K562 (cell line): ENCODE measurements at regions not wholly inside any gene's neighbourhood (a gene's known extent, or its start where the extent isn't known, plus 50 kb on each side); places are given as distances from the start of the nearest gene placed in this dataset.

Experiments
- ATAC-seq: fragments of 200-7000 bp; cut with Tn5 transposase; 3 replicates; pipeline ENCODE4 v1.9.1; 2020; ENCODE audit warnings: moderate library complexity
- BruUV-seq: library from RNA; stranded (reverse); fragments of 400-500 nt; replicated peaks from 2 replicates; lab custom pipeline; 2021; lab: Mats Ljungman, UMichigan
- CTCF ChIA-PET: fragments of 300-600 bp; formaldehyde crosslinking; extraction: SDS; loops from one replicate; lab custom pipeline; 2021; ENCODE audit warnings: low intra/inter-chr PET ratio; lab: Yijun Ruan, JAX
- POLR2A ChIA-PET: fragments of 300-600, 350-650 bp; sonication (Branson Sonifier 250); formaldehyde crosslinking; extraction: SDS; loops from one replicate; lab custom pipeline; 2021; ENCODE audit warnings: antibody characterized with exemption, inconsistent platforms; lab: Yijun Ruan, JAX
- DNase-seq, 4 experiments: peaks; one replicate each; pipeline versions ENCODE4 v3.0.0 to v3.0.0-alpha.2; 2011 to 2018; ENCODE audit warnings: low spot score in 3 of 4, mixed read lengths in 3 of 4; ENCODE audit errors: extremely low read depth in 1 of 4
- FAIRE-seq: peaks from 2 replicates; lab custom pipeline; 2011; peaks lifted over from hg19 to GRCh38; lab: Jason Lieb, UNC
- H2AFZ ChIP-seq: 2 replicates; pipeline ENCODE4 v1.6.0; 2011; ENCODE audit warnings: low read depth, low read length, control low read depth, inconsistent platforms
- H3K27ac ChIP-seq: fragments of 200-600 bp; 3 replicates; pipeline ENCODE4 v1.8.0; 2011; ENCODE audit warnings: low read depth, mild to moderate bottlenecking, control low read depth, inconsistent platforms, low read length, moderate library complexity, mixed read lengths; ENCODE audit errors: extremely low read depth
- H3K27me3 ChIP-seq, 2 experiments: fragments of 300-600 bp in 1 of 2; 2 replicates in 1 of 2; 3 replicates in 1 of 2; pipeline versions ENCODE4 v1.6.0 to v1.8.0; 2011; ENCODE audit warnings: inconsistent platforms in 2 of 2, low read length in 2 of 2, mild to moderate bottlenecking in 1 of 2, mixed read lengths in 1 of 2, moderate library complexity in 1 of 2; ENCODE audit not compliant: control insufficient read depth in 2 of 2, insufficient read depth in 2 of 2
- H3K36me3 ChIP-seq: fragments of 300-600 bp; 3 replicates; pipeline ENCODE4 v1.8.0; 2011; ENCODE audit warnings: mild to moderate bottlenecking, low read length, inconsistent platforms; ENCODE audit not compliant: control insufficient read depth, insufficient read depth
- H3K4me1 ChIP-seq, 2 experiments: fragments of 200-600 bp in 1 of 2; replicated peaks in 1 of 2; 2 replicates in 1 of 2; 3 replicates in 1 of 2; pipeline versions ENCODE4 v1.5.1 to v1.8.0; 2011; ENCODE audit warnings: inconsistent platforms in 2 of 2, low read length in 2 of 2, mild to moderate bottlenecking in 1 of 2, mixed read lengths in 1 of 2, moderate library complexity in 1 of 2; ENCODE audit not compliant: control insufficient read depth in 2 of 2, insufficient read depth in 2 of 2
- H3K4me2 ChIP-seq: 2 replicates; pipeline ENCODE4 v1.6.1; 2011; ENCODE audit warnings: low read length, control low read depth, inconsistent platforms, mixed read lengths; ENCODE audit not compliant: insufficient read depth
- H3K4me3 ChIP-seq: fragments of 200-600 bp; sonication (generic), shearing (Covaris generic); 2 replicates; pipeline ENCODE4 v1.5.1; 2016; ENCODE audit warnings: control low read depth, inconsistent platforms
- H3K79me2 ChIP-seq: fragments of 200-600 bp; 3 replicates; pipeline ENCODE4 v1.8.0; 2011; ENCODE audit warnings: low read length, inconsistent platforms; ENCODE audit not compliant: control insufficient read depth, insufficient read depth
- H3K9ac ChIP-seq, 2 experiments: 2 replicates each; pipeline versions ENCODE4 v1.6.0 to v1.6.1; 2011; ENCODE audit warnings: low read depth in 2 of 2, low read length in 2 of 2, control low read depth in 1 of 2, inconsistent platforms in 1 of 2, mild to moderate bottlenecking in 1 of 2, mixed read lengths in 1 of 2; ENCODE audit not compliant: insufficient read depth in 1 of 2
- H3K9me1 ChIP-seq: one replicate; pipeline ENCODE4 v1.6.0; 2011; ENCODE audit warnings: inconsistent platforms, mild to moderate bottlenecking, low read length, moderate library complexity; ENCODE audit not compliant: control insufficient read depth, insufficient read depth
- H3K9me3 ChIP-seq: replicated peaks from 2 replicates; pipeline ENCODE4 v1.5.1; 2011; ENCODE audit warnings: low read depth, low read length, inconsistent platforms; ENCODE audit not compliant: control insufficient read depth, insufficient read depth
- H4K20me1 ChIP-seq: replicated peaks from 2 replicates; pipeline ENCODE4 v1.6.1; 2011; ENCODE audit warnings: low read length, inconsistent platforms, mixed read lengths; ENCODE audit not compliant: control insufficient read depth, insufficient read depth
- BRF2 ChIP-seq: IDR thresholded peaks from 3 replicates; pipeline ENCODE4 v1.6.1; 2011; ENCODE audit warnings: borderline replicate concordance, mild to moderate bottlenecking; ENCODE audit not compliant: insufficient read length, insufficient read depth
- CBX2 ChIP-seq: fragments of 200-600 bp; sonication (generic); IDR thresholded peaks from one replicate; pipeline ENCODE4 v1.6.1; 2012; ENCODE audit warnings: mild to moderate bottlenecking, low read length, inconsistent platforms; ENCODE audit not compliant: insufficient read depth, poor library complexity, severe bottlenecking
- E4F1 ChIP-seq: fragments of 250-450 bp; sonication (Bioruptor Pico); IDR thresholded peaks from 2 replicates; pipeline ENCODE4 v1.5.0; 2021; ENCODE audit warnings: mild to moderate bottlenecking, borderline replicate concordance
- EGR1 ChIP-seq: fragments of 450-650 bp; conservative IDR thresholded peaks from 2 replicates; pipeline ENCODE4 v1.6.1; 2017; ENCODE audit warnings: mild to moderate bottlenecking
- FOXA3 ChIP-seq, 2 experiments: fragments of 450-650 bp in 1 of 2; sonication (generic) in 1 of 2; formaldehyde crosslinking; IDR thresholded peaks in 1 of 2; conservative IDR thresholded peaks in 1 of 2; 2 replicates each; pipeline versions ENCODE4 v1.4.0 to v1.8.0; 2020 to 2022; ENCODE audit warnings: mild to moderate bottlenecking in 2 of 2, missing genetic modification reagents in 1 of 2
- FOXP4 ChIP-seq: sonication (generic); formaldehyde crosslinking; IDR thresholded peaks from 2 replicates; pipeline ENCODE4 v1.8.0; 2022; ENCODE audit warnings: mild to moderate bottlenecking, missing genetic modification reagents, borderline replicate concordance
- SAFB ChIP-seq: fragments of 200-400 bp; formaldehyde crosslinking; IDR thresholded peaks from 2 replicates; pipeline ENCODE4 v1.6.1; 2017; ENCODE audit warnings: low read depth, low read length, borderline replicate concordance
- SMARCB1 ChIP-seq: IDR thresholded peaks from 2 replicates; pipeline ENCODE4 v1.6.1; 2011; ENCODE audit warnings: improper control_type of control experiment, low read depth; ENCODE audit not compliant: insufficient read length
- THRAP3 ChIP-seq: fragments of 450-650 bp; IDR thresholded peaks from 2 replicates; pipeline ENCODE4 v1.6.1; 2016; ENCODE audit warnings: mild to moderate bottlenecking, inconsistent platforms, borderline replicate concordance
- ZC3H4 ChIP-seq: sonication (generic); formaldehyde crosslinking; IDR thresholded peaks from 2 replicates; pipeline ENCODE4 v1.9.0; 2021; ENCODE audit warnings: missing genetic modification reagents, borderline replicate concordance
- ZNF140 ChIP-seq: fragments of 250-450 bp; sonication (Bioruptor Pico); IDR thresholded peaks from 2 replicates; pipeline ENCODE4 v1.8.0; 2021; ENCODE audit warnings: moderate library complexity, mild to moderate bottlenecking, inconsistent platforms
- ZNF165 ChIP-seq: fragments of 250-450 bp; sonication (Bioruptor Pico); IDR thresholded peaks from 2 replicates; pipeline ENCODE4 v1.4.0; 2020; ENCODE audit warnings: borderline replicate concordance
- ZNF175 ChIP-seq: fragments of 200-800 bp; sonication (Bioruptor generic); IDR thresholded peaks from 2 replicates; pipeline ENCODE4 v1.6.1; 2016; ENCODE audit warnings: low read depth, mild to moderate bottlenecking, missing genetic modification characterization, missing compliant biosample characterization
- ZNF785 ChIP-seq: fragments of 250-450 bp; sonication (Bioruptor Pico); IDR thresholded peaks from 2 replicates; pipeline ENCODE4 v1.4.0; 2020; ENCODE audit warnings: mild to moderate bottlenecking
- ZNF830 ChIP-seq: fragments of 250-450 bp; sonication (Bioruptor Pico); IDR thresholded peaks from 2 replicates; pipeline ENCODE4 v1.5.0; 2021; ENCODE audit warnings: mild to moderate bottlenecking
- WGBS: fragments of 100-300 bp; shearing (Covaris generic); methylation state at CpG from one replicate; pipeline ENCODE4 v1.1.6; 2016; ENCODE audit warnings: low coverage, mixed read lengths; ENCODE audit not compliant: insufficient coverage; ENCODE audit errors: missing lambda C conversion rate; 5-methylcytosine and 5-hydroxymethylcytosine counted together
- in situ Hi-C: fragments of 300-500 bp; cut with MboI; formaldehyde crosslinking; loops from 4 replicates; pipeline ENCODE4 v1.15.0; 2018; ENCODE audit warnings: inconsistent platforms, mixed read lengths
- intact Hi-C: fragments of 100-400 bp; cut with micrococcal nuclease; formaldehyde crosslinking; loops from 2 replicates; pipeline ENCODE4 v1.14.2; 2022
- TF ChIP-seq, protein P1 (sequence below), 2 experiments: fragments of 450-650 bp in 1 of 2; sonication (generic) in 1 of 2; formaldehyde crosslinking in 1 of 2; IDR thresholded peaks in 1 of 2; conservative IDR thresholded peaks in 1 of 2; 2 replicates each; pipeline versions ENCODE4 v1.6.1 to v1.8.1; 2016 to 2023; ENCODE audit warnings: mild to moderate bottlenecking in 2 of 2, moderate library complexity in 2 of 2, inconsistent platforms in 1 of 2, missing genetic modification reagents in 1 of 2

- Histone ChIP-seq H3K36me3 (no peaks in the 10 kb centered on the region), H3K4me1 (no peaks in the 10 kb centered on the region), H2AFZ (no peak overlapping the region), H4K20me1 (no peaks in the 10 kb centered on the region), H3K27me3 (no peaks in the 10 kb centered on the region), H3K9ac (no peak overlapping the region), H3K79me2 (no peaks in the 10 kb centered on the region), H3K9me3 (no peaks in the 10 kb centered on the region), H3K9me1 (no peaks in the 10 kb centered on the region), H3K4me3 (no peak overlapping the region), H3K27ac (no peak overlapping the region), H3K4me2 (no peak overlapping the region)
- no peak for ATAC-seq
- DNase-seq: no peak
- FAIRE-seq: no peak
- POLR2A ChIA-PET: no interaction called here
- WGBS: 0% methylated on average over 3 of the region's 4 CpGs
- intact Hi-C loops: no loop called here
- in situ Hi-C loops: no loop called here
- no TSS peak for BruUV-seq
- CTCF ChIA-PET: no interaction called here
- TF ChIP-seq THRAP3 (no peak), SAFB (no peak), ZNF140 (CRISPR knock-in tag) (no peak), E4F1 (CRISPR knock-in tag) (no peak), BRF2 (no peak), ZC3H4 (no peak), FOXP4 (CRISPR knock-in tag) (no peak), EGR1 (no peak), ZNF165 (CRISPR knock-in tag) (no peak), SMARCB1 (no peak), ZNF175 (no peak), ZNF830 (CRISPR knock-in tag) (no peak), CBX2 (no peak), FOXA3 (CRISPR knock-in tag; conservative IDR thresholded peaks at IDR 0.05 in 1 of 2, IDR thresholded peaks at IDR 0.05 in 1 of 2) (no peak), ZNF785 (no peak)
- TF ChIP-seq, protein P1, sequence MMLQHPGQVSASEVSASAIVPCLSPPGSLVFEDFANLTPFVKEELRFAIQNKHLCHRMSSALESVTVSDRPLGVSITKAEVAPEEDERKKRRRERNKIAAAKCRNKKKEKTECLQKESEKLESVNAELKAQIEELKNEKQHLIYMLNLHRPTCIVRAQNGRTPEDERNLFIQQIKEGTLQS (IDR thresholded peaks at IDR 0.05): no peak
- TF ChIP-seq, protein P1 (CRISPR knock-in tag; conservative IDR thresholded peaks at IDR 0.05): no peak
These were observed 802.7 kb upstream of the IGFBP3 start for GRCh38 chr7:46723742-46724141.
